ENCODE measurements at regions not wholly inside any gene's neighbourhood (a gene's known extent, or its start where the extent isn't known, plus 50 kb on each side); places are given as distances from the start of the nearest gene placed in this dataset.

- Histone ChIP-seq H3K4me3 (replicated peaks in 1 of 3; ENCODE audit: low read depth in 2 of 3, low read length in 3 of 3) (no peak overlapping the region), H3K9ac (ENCODE audit: insufficient read depth, low read length, poor library complexity, severe bottlenecking) (no peak overlapping the region), H3K27ac (ENCODE audit: low read depth in 1 of 2, low read length in 2 of 2) (no peak overlapping the region), H3K4me2 (replicated peaks; ENCODE audit: extremely low read depth, low read length, poor library complexity, severe bottlenecking) (no peak overlapping the region), H3K9me3 (replicated peaks in 1 of 2; ENCODE audit: control insufficient read depth in 1 of 2, insufficient read depth in 1 of 2, low read length in 2 of 2) (peaks cover 16 to 49% of the 10 kb centered on the region in 2 donors), H3K79me2 (ENCODE audit: insufficient read depth, low read length) (no peaks in the 10 kb centered on the region), H3K4me1 (ENCODE audit: control insufficient read depth in 1 of 2, insufficient read depth in 2 of 2, low read length in 2 of 2) (no peaks in the 10 kb centered on the region), H4K20me1 (ENCODE audit: insufficient read depth, low read length) (no peaks in the 10 kb centered on the region), H3K27me3 (ENCODE audit: control insufficient read depth in 2 of 2, insufficient read depth in 2 of 2, low read length in 2 of 2) (no peaks in the 10 kb centered on the region), H3K36me3 (replicated peaks in 1 of 2; ENCODE audit: control insufficient read depth in 1 of 2, insufficient read depth in 2 of 2, low read length in 2 of 2) (no peaks in the 10 kb centered on the region), H2AFZ (ENCODE audit: insufficient read depth, low read depth, low read length, poor library complexity, severe bottlenecking) (no peak overlapping the region)
- intact Hi-C loops (cut with micrococcal nuclease), result no loop called here
- no peak overlapping the region for H3K4me3 Mint-ChIP-seq
- no peaks in the 10 kb centered on the region for H3K36me3 Mint-ChIP-seq
- no peak overlapping the region for H3K27ac Mint-ChIP-seq
- no peaks in the 10 kb centered on the region for H3K4me1 Mint-ChIP-seq
- WGBS (ENCODE audit: insufficient coverage), result no CpG with 5 or more reads among the region's 1 CpG
- DNase-seq, result no peak
- TF ChIP-seq CTCF (IDR thresholded peaks at IDR 0.05), result no peak
- H3K9me3 Mint-ChIP-seq, result peaks cover 6 to 29% (median 18%) of the 10 kb centered on the region in 7 donors
- no peaks in the 10 kb centered on the region for H3K27me3 Mint-ChIP-seq (ENCODE audit: low read depth in 3 of 3)
These were observed 566.8 kb downstream of the TFAP2A start for GRCh38 chr6:9848094-9848493.

GRCh38 chr6:9841886-9842725 lies 572.8 kb downstream of the TFAP2A start:
- Mint-ChIP-seq H3K4me1 (no peaks in the 10 kb centered on the region), H3K36me3 (no peaks in the 10 kb centered on the region), H3K4me3 (no peak overlapping the region), H3K27ac (no peak overlapping the region), H3K27me3 (ENCODE audit: low read depth in 3 of 3) (peaks cover 0 to 2% (median 0%) of the 10 kb centered on the region in 3 donors), H3K9me3 (peaks cover under 1 to 8% (median 7%) of the 10 kb centered on the region in 7 donors)
- no peaks in the 10 kb centered on the region for H3K27me3 ChIP-seq (ENCODE audit: control insufficient read depth in 2 of 2, insufficient read depth in 2 of 2, low read length in 2 of 2)
- H3K4me2 ChIP-seq (replicated peaks; ENCODE audit: extremely low read depth, low read length, poor library complexity, severe bottlenecking), result no peak overlapping the region
- no peaks in the 10 kb centered on the region for H3K36me3 ChIP-seq (replicated peaks in 1 of 2; ENCODE audit: control insufficient read depth in 1 of 2, insufficient read depth in 2 of 2, low read length in 2 of 2)
- H3K9ac ChIP-seq (ENCODE audit: insufficient read depth, low read length, poor library complexity, severe bottlenecking), result no peak overlapping the region
- no peak for DNase-seq
- H3K9me3 ChIP-seq (replicated peaks in 1 of 2; ENCODE audit: control insufficient read depth in 1 of 2, insufficient read depth in 1 of 2, low read length in 2 of 2), result peaks cover 6 to 17% of the 10 kb centered on the region in 2 donors
- TF ChIP-seq CTCF (IDR thresholded peaks at IDR 0.05), result no peak
- H3K27ac ChIP-seq (ENCODE audit: low read depth in 1 of 2, low read length in 2 of 2), result no peak overlapping the region
- no peak overlapping the region for H2AFZ ChIP-seq (ENCODE audit: insufficient read depth, low read depth, low read length, poor library complexity, severe bottlenecking)
- WGBS (ENCODE audit: insufficient coverage), result 39% methylated on average over 4 of the region's 9 CpGs
- no peak overlapping the region for H3K4me3 ChIP-seq (replicated peaks in 1 of 3; ENCODE audit: low read depth in 2 of 3, low read length in 3 of 3)
- no peaks in the 10 kb centered on the region for H3K4me1 ChIP-seq (ENCODE audit: control insufficient read depth in 1 of 2, insufficient read depth in 2 of 2, low read length in 2 of 2)
- intact Hi-C loops (cut with micrococcal nuclease), result no loop called here
- H4K20me1 ChIP-seq (ENCODE audit: insufficient read depth, low read length), result no peaks in the 10 kb centered on the region
- H3K79me2 ChIP-seq (ENCODE audit: insufficient read depth, low read length), result no peaks in the 10 kb centered on the region
